Activated naive CD4-positive, alpha-beta T cell treated with anti-CD3 and anti-CD28 coated beads, Interleukin-2, amount 50 U/mL, for 24 hours (primary cell): ENCODE measurements at regions not wholly inside any gene's neighbourhood (a gene's known extent, or its start where the extent isn't known, plus 50 kb on each side); places are given as distances from the start of the nearest gene placed in this dataset.
"Not testable (repeated sequence)": the region's sequence is repeated elsewhere in the genome, so short reads cannot be mapped to it uniquely, and the experiment has no call there.

ENCODE experiments used
- H3K27ac Mint-ChIP-seq: one replicate; pipeline ENCODE4 v1.8.0; 2021; ENCODE audit warnings: mild to moderate bottlenecking, mixed read lengths
- H3K27me3 Mint-ChIP-seq: one replicate; pipeline ENCODE4 v1.8.0; 2021; ENCODE audit warnings: mixed read lengths
- H3K36me3 Mint-ChIP-seq: one replicate; pipeline ENCODE4 v1.8.0; 2021; ENCODE audit warnings: mixed read lengths
- H3K4me1 Mint-ChIP-seq: one replicate; pipeline ENCODE4 v1.8.0; 2021; ENCODE audit warnings: mixed read lengths
- H3K4me3 Mint-ChIP-seq: one replicate; pipeline ENCODE4 v1.8.0; 2021; ENCODE audit warnings: mild to moderate bottlenecking, mixed read lengths
- H3K9me3 Mint-ChIP-seq: one replicate; pipeline ENCODE4 v1.8.0; 2021; ENCODE audit warnings: mixed read lengths

GRCh38 chr4:153087671-153088194 is 116.5 kb upstream of the TRIM2 start:
- Mint-ChIP-seq H3K27ac (no peak overlapping the region), H3K4me1 (peaks cover 37% of the 10 kb centered on the region), H3K4me3 (no peak overlapping the region), H3K9me3 (no peaks in the 10 kb centered on the region), H3K27me3 (no peaks in the 10 kb centered on the region), H3K36me3 (no peaks in the 10 kb centered on the region)

GRCh38 chr4:153089742-153090141 is 114.5 kb upstream of the TRIM2 start:
- Mint-ChIP-seq H3K36me3 (no peaks in the 10 kb centered on the region), H3K27me3 (no peaks in the 10 kb centered on the region), H3K4me3 (no peak overlapping the region), H3K27ac (no peak overlapping the region), H3K9me3 (no peaks in the 10 kb centered on the region), H3K4me1 (peaks cover 18% of the 10 kb centered on the region)

GRCh38 chr4:153090181-153090580 is 114.1 kb upstream of the TRIM2 start:
- Mint-ChIP-seq H3K4me3 (no peak overlapping the region), H3K9me3 (no peaks in the 10 kb centered on the region), H3K27ac (no peak overlapping the region), H3K36me3 (no peaks in the 10 kb centered on the region), H3K4me1 (peaks cover 15% of the 10 kb centered on the region), H3K27me3 (no peaks in the 10 kb centered on the region)

GRCh38 chr4:153090670-153091385 is 113.4 kb upstream of the TRIM2 start:
- Mint-ChIP-seq H3K27ac (no peak overlapping the region), H3K27me3 (no peaks in the 10 kb centered on the region), H3K4me1 (peaks cover 8% of the 10 kb centered on the region), H3K9me3 (no peaks in the 10 kb centered on the region), H3K4me3 (no peak overlapping the region), H3K36me3 (no peaks in the 10 kb centered on the region)

GRCh38 chr4:153093396-153093795 is 110.8 kb upstream of the TRIM2 start:
- Mint-ChIP-seq H3K4me1 (peaks cover 8% of the 10 kb centered on the region), H3K9me3 (no peaks in the 10 kb centered on the region), H3K36me3 (no peaks in the 10 kb centered on the region), H3K4me3 (no peak overlapping the region), H3K27me3 (no peaks in the 10 kb centered on the region), H3K27ac (no peak overlapping the region)

- no peak overlapping the region for H3K27ac Mint-ChIP-seq
- H3K4me1 Mint-ChIP-seq: peaks cover 8% of the 10 kb centered on the region
- no peaks in the 10 kb centered on the region for H3K36me3 Mint-ChIP-seq
- H3K27me3 Mint-ChIP-seq: no peaks in the 10 kb centered on the region
- H3K9me3 Mint-ChIP-seq: no peaks in the 10 kb centered on the region
- no peak overlapping the region for H3K4me3 Mint-ChIP-seq
Measured at GRCh38 chr4:153093802-153094201, 110.4 kb upstream of the TRIM2 start.

- H3K36me3 Mint-ChIP-seq: no peaks in the 10 kb centered on the region
- H3K9me3 Mint-ChIP-seq: no peaks in the 10 kb centered on the region
- H3K27ac Mint-ChIP-seq: no peak overlapping the region
- H3K4me3 Mint-ChIP-seq: no peak overlapping the region
- H3K4me1 Mint-ChIP-seq: peaks cover 8% of the 10 kb centered on the region
- H3K27me3 Mint-ChIP-seq: no peaks in the 10 kb centered on the region
Measured at GRCh38 chr4:153094435-153094834, 109.8 kb upstream of the TRIM2 start.

- H3K4me3 Mint-ChIP-seq: no peak overlapping the region
- H3K4me1 Mint-ChIP-seq: peaks cover 4% of the 10 kb centered on the region
- H3K9me3 Mint-ChIP-seq: no peaks in the 10 kb centered on the region
- no peaks in the 10 kb centered on the region for H3K27me3 Mint-ChIP-seq
- no peak overlapping the region for H3K27ac Mint-ChIP-seq
- H3K36me3 Mint-ChIP-seq: no peaks in the 10 kb centered on the region
Measured at GRCh38 chr4:153095448-153096204, 108.6 kb upstream of the TRIM2 start.

GRCh38 chr4:153096344-153096743 is 107.9 kb upstream of the TRIM2 start:
- H3K27me3 Mint-ChIP-seq: no peaks in the 10 kb centered on the region
- no peaks in the 10 kb centered on the region for H3K36me3 Mint-ChIP-seq
- no peak overlapping the region for H3K27ac Mint-ChIP-seq
- no peaks in the 10 kb centered on the region for H3K4me1 Mint-ChIP-seq
- no peak overlapping the region for H3K4me3 Mint-ChIP-seq
- no peaks in the 10 kb centered on the region for H3K9me3 Mint-ChIP-seq

- Mint-ChIP-seq H3K4me1 (no peaks in the 10 kb centered on the region), H3K9me3 (no peaks in the 10 kb centered on the region), H3K27ac (no peak overlapping the region), H3K36me3 (no peaks in the 10 kb centered on the region), H3K27me3 (no peaks in the 10 kb centered on the region), H3K4me3 (no peak overlapping the region)
Measured at GRCh38 chr4:153098427-153098826, 105.8 kb upstream of the TRIM2 start.

- H3K36me3 Mint-ChIP-seq: no peaks in the 10 kb centered on the region
- no peaks in the 10 kb centered on the region for H3K4me1 Mint-ChIP-seq
- H3K27ac Mint-ChIP-seq: no peak overlapping the region
- H3K4me3 Mint-ChIP-seq: no peak overlapping the region
- H3K27me3 Mint-ChIP-seq: no peaks in the 10 kb centered on the region
- H3K9me3 Mint-ChIP-seq: no peaks in the 10 kb centered on the region
Measured at GRCh38 chr4:153099391-153100140, 104.7 kb upstream of the TRIM2 start.

GRCh38 chr4:153106736-153107135 is 97.5 kb upstream of the TRIM2 start:
- H3K27me3 Mint-ChIP-seq, H3K27ac Mint-ChIP-seq, H3K9me3 Mint-ChIP-seq, H3K4me3 Mint-ChIP-seq: not testable (repeated sequence)
- Mint-ChIP-seq H3K4me1 (peaks cover 11% of the 10 kb centered on the region), H3K36me3 (peaks cover 10% of the 10 kb centered on the region)

- H3K9me3 Mint-ChIP-seq: peaks cover 5% of the 10 kb centered on the region
- H3K4me1 Mint-ChIP-seq: peaks cover 11% of the 10 kb centered on the region
- H3K27me3 Mint-ChIP-seq: no peaks in the 10 kb centered on the region
- H3K27ac Mint-ChIP-seq: no peak overlapping the region
- no peak overlapping the region for H3K4me3 Mint-ChIP-seq
- peaks cover 10% of the 10 kb centered on the region for H3K36me3 Mint-ChIP-seq
Measured at GRCh38 chr4:153107246-153107645, 97.0 kb upstream of the TRIM2 start.

GRCh38 chr4:153109296-153109849 is 94.9 kb upstream of the TRIM2 start:
- H3K27me3 Mint-ChIP-seq: no peaks in the 10 kb centered on the region
- H3K27ac Mint-ChIP-seq: no peak overlapping the region

GRCh38 chr4:153110739-153111138 is 93.5 kb upstream of the TRIM2 start:
- no peak overlapping the region for H3K4me3 Mint-ChIP-seq

More at GRCh38 chr4:153109296-153109849, 94.9 kb upstream of the TRIM2 start:
- peaks cover 5% of the 10 kb centered on the region for H3K9me3 Mint-ChIP-seq
- peaks cover 10% of the 10 kb centered on the region for H3K36me3 Mint-ChIP-seq
- no peak overlapping the region for H3K4me3 Mint-ChIP-seq
- H3K4me1 Mint-ChIP-seq: peaks cover 11% of the 10 kb centered on the region

More at GRCh38 chr4:153110739-153111138, 93.5 kb upstream of the TRIM2 start:
- no peaks in the 10 kb centered on the region for H3K27me3 Mint-ChIP-seq
- peak overlapping the region; percentile 79 for H3K27ac Mint-ChIP-seq
- H3K9me3 Mint-ChIP-seq: peaks cover 5% of the 10 kb centered on the region
- peaks cover 11% of the 10 kb centered on the region for H3K4me1 Mint-ChIP-seq
- H3K36me3 Mint-ChIP-seq: peaks cover 5% of the 10 kb centered on the region
